Body of pancreas (tissue), 4 donors: ENCODE measurements at regions not wholly inside any gene's neighbourhood (a gene's known extent, or its start where the extent isn't known, plus 50 kb on each side); places are given as distances from the start of the nearest gene placed in this dataset.

Experiments
- ATAC-seq: fragments of 150-250 bp; one replicate; pipeline ENCODE4 v1.9.1; 2016
- DNase-seq, 4 donors: peaks; one replicate each; pipeline ENCODE4 v3.0.0-alpha.2; 2019
- H3K27ac ChIP-seq, 4 donors: fragments of 200-600 bp; sonication (generic); 1 replicate in 3 of 4; 2 replicates in 1 of 4; pipeline versions ENCODE4 v1.5.1 to v1.6.1; 2016 to 2019; ENCODE audit warnings: mild to moderate bottlenecking in 1 of 4, mixed read lengths in 1 of 4, moderate library complexity in 1 of 4
- H3K27me3 ChIP-seq, 2 donors: fragments of 200-600 bp; sonication (generic); one replicate each; pipeline ENCODE4 v1.6.0; 2016; ENCODE audit warnings: mild to moderate bottlenecking in 1 of 2
- H3K36me3 ChIP-seq, 2 donors: fragments of 200-600 bp; sonication (generic); replicated peaks in 1 of 2; 2 replicates each; pipeline ENCODE4 v1.5.1; 2016; ENCODE audit warnings: low read depth in 2 of 2; ENCODE audit not compliant: insufficient read depth in 1 of 2
- H3K4me1 ChIP-seq: fragments of 200-600 bp; sonication (generic); one replicate; pipeline ENCODE4 v1.6.0; 2016
- H3K4me3 ChIP-seq, 2 donors: fragments of 200-600 bp; sonication (generic); 1 replicate in 1 of 2; 2 replicates in 1 of 2; pipeline ENCODE4 v1.5.1; 2016 to 2019
- H3K9me3 ChIP-seq, 3 donors: fragments of 200-600 bp; sonication (generic); 1 replicate in 2 of 3; 2 replicates in 1 of 3; pipeline ENCODE4 v1.5.1; 2016
- CTCF ChIP-seq, 7 experiments: fragments of 450-650 bp in 4 of 7; fragments of 200-600 bp in 3 of 7; sonication (generic) in 3 of 7; IDR thresholded peaks; one replicate each; pipeline ENCODE4 v1.5.1; 2016 to 2019; ENCODE audit warnings: antibody characterized with exemption in 7 of 7
- POLR2A ChIP-seq, 3 donors: fragments of 450-650 bp; IDR thresholded peaks; one replicate each; pipeline ENCODE4 v1.6.1; 2016; ENCODE audit warnings: antibody characterized with exemption in 3 of 3, mild to moderate bottlenecking in 2 of 3
- WGBS, 2 donors: methylation state at CpG; one replicate each; pipeline ENCODE4 v1.1.5; 2017; 5-methylcytosine and 5-hydroxymethylcytosine counted together
- intact Hi-C: fragments of 100-400 bp; cut with DNase I; formaldehyde crosslinking; loops from one replicate; pipeline ENCODE4 v1.15.1; 2023

GRCh38 chr10:61096056-61096455 is 152.1 kb upstream of the RHOBTB1 start:
- no peak overlapping the region for H3K4me3 ChIP-seq
- no peaks in the 10 kb centered on the region for H3K36me3 ChIP-seq
- DNase-seq = no peak
- peak overlapping the region in 1 of 4 donors; percentile 27 for H3K27ac ChIP-seq
- H3K27me3 ChIP-seq = no peaks in the 10 kb centered on the region
- intact Hi-C loops = no loop called here
- 39 to 42% methylated on average over 1 of the region's 1 CpG for WGBS, 2 donors
- ATAC-seq = no peak
- no peak for TF ChIP-seq POLR2A (IDR thresholded peaks at IDR 0.05)
- TF ChIP-seq CTCF (IDR thresholded peaks at IDR 0.05) = no peak
- no peaks in the 10 kb centered on the region for H3K9me3 ChIP-seq
- no peaks in the 10 kb centered on the region for H3K4me1 ChIP-seq

GRCh38 chr10:61091531-61091930 is 147.5 kb upstream of the RHOBTB1 start:
- Histone ChIP-seq H3K4me1 (no peaks in the 10 kb centered on the region), H3K27ac (no peak overlapping the region), H3K9me3 (no peaks in the 10 kb centered on the region), H3K4me3 (no peak overlapping the region), H3K36me3 (no peaks in the 10 kb centered on the region), H3K27me3 (no peaks in the 10 kb centered on the region)
- TF ChIP-seq POLR2A (IDR thresholded peaks at IDR 0.05) = no peak
- no peak for TF ChIP-seq CTCF (IDR thresholded peaks at IDR 0.05)
- intact Hi-C loops = no loop called here
- no peak for DNase-seq
- WGBS, 2 donors = 85 to 88% methylated on average over 1 of the region's 1 CpG
- no peak for ATAC-seq

- 80 to 97% methylated on average over 1 of the region's 1 CpG for WGBS, 2 donors
- ATAC-seq (no peak), DNase-seq (no peak)
- TF ChIP-seq POLR2A (IDR thresholded peaks at IDR 0.05) (no peak), CTCF (IDR thresholded peaks at IDR 0.05) (no peak)
- no peak overlapping the region for H3K4me3 ChIP-seq
- no peaks in the 10 kb centered on the region for H3K9me3 ChIP-seq
- no peaks in the 10 kb centered on the region for H3K4me1 ChIP-seq
- H3K36me3 ChIP-seq = no peaks in the 10 kb centered on the region
- no peak overlapping the region for H3K27ac ChIP-seq
- intact Hi-C loops = no loop called here
- no peaks in the 10 kb centered on the region for H3K27me3 ChIP-seq
Measured at GRCh38 chr10:61089251-61089650, 145.3 kb upstream of the RHOBTB1 start.

- H3K4me3 ChIP-seq = no peak overlapping the region
- no peaks in the 10 kb centered on the region for H3K9me3 ChIP-seq
- TF ChIP-seq POLR2A (IDR thresholded peaks at IDR 0.05) (no peak), CTCF (IDR thresholded peaks at IDR 0.05) (no peak)
- H3K27me3 ChIP-seq = no peaks in the 10 kb centered on the region
- no peak for DNase-seq
- H3K4me1 ChIP-seq = no peaks in the 10 kb centered on the region
- intact Hi-C loops = no loop called here
- H3K36me3 ChIP-seq = no peaks in the 10 kb centered on the region
- ATAC-seq = no peak
- H3K27ac ChIP-seq = no peak overlapping the region
Measured at GRCh38 chr10:61084493-61084892, 140.5 kb upstream of the RHOBTB1 start.

- 23 to 41% methylated on average over 2 of the region's 2 CpGs for WGBS, 2 donors
- TF ChIP-seq CTCF (IDR thresholded peaks at IDR 0.05) (no peak), POLR2A (IDR thresholded peaks at IDR 0.05) (no peak)
Measured at GRCh38 chr10:61081301-61081700, 137.3 kb upstream of the RHOBTB1 start.

More at GRCh38 chr10:61081301-61081700, 137.3 kb upstream of the RHOBTB1 start:
- no peak for DNase-seq
- no peaks in the 10 kb centered on the region for H3K9me3 ChIP-seq
- intact Hi-C loops = no loop called here
- no peaks in the 10 kb centered on the region for H3K4me1 ChIP-seq
- no peak overlapping the region for H3K4me3 ChIP-seq
- no peaks in the 10 kb centered on the region for H3K27me3 ChIP-seq
- no peak overlapping the region for H3K27ac ChIP-seq
- no peak for ATAC-seq
- H3K36me3 ChIP-seq = no peaks in the 10 kb centered on the region
